Spleen (tissue), 7 donors: ENCODE measurements at regions not wholly inside any gene's neighbourhood (a gene's known extent, or its start where the extent isn't known, plus 50 kb on each side); places are given as distances from the start of the nearest gene placed in this dataset.

Experiments used
- POLR2A ChIP-seq, 3 donors: fragments of 450-650 bp; IDR thresholded peaks; one replicate each; pipeline ENCODE4 v1.5.1; 2017; ENCODE audit warnings: antibody characterized with exemption in 3 of 3, mild to moderate bottlenecking in 1 of 3
- TF ChIP-seq, protein P1 (sequence below), 11 experiments: fragments of 200-600 bp in 7 of 11; fragments of 450-650 bp in 4 of 11; sonication (generic) in 4 of 11; IDR thresholded peaks in 8 of 11; conservative IDR thresholded peaks in 3 of 11; 1 replicate in 7 of 11; 2 replicates in 4 of 11; pipeline versions ENCODE4 v1.4.0 to v1.8.0; 2016 to 2021; ENCODE audit warnings: antibody characterized with exemption in 11 of 11, inconsistent platforms in 4 of 11, mild to moderate bottlenecking in 1 of 11
- donor health status: DM: no; HTN: no; CAD: no; lungs with moderate emphysema.
- donor health status: DM: no; HTN: no; CAD: no.
- donor health status: DM: no; HTN: no; CAD: no.

DNA sequence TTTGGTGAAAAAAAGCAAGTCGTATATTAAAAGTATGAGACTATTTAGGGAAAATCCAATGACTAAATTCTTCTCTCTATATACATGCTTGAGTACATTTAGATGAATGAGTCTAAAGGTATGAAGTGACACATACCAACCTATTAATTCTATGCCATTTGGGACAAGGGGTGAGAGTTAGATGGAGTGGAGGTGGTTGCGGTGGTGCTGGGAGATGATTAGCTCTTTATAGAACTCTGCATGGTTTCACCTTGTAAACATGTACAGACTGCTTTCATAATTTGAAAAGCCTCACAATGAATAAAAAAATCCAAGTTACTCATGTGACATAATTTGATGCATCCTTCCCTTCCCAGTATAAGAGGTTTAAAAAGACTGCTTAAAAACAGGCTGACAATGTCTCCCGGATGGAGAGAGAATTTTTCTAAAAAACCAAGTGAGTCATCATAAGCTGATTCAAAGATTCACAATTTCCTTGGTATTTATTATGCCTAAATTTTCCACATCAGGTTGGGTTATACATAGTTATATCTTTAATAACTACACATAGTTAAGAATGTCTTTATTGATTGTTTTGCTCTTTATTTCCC is 572.8 kb downstream of the REEP3 start:
- TF ChIP-seq, protein P1, sequence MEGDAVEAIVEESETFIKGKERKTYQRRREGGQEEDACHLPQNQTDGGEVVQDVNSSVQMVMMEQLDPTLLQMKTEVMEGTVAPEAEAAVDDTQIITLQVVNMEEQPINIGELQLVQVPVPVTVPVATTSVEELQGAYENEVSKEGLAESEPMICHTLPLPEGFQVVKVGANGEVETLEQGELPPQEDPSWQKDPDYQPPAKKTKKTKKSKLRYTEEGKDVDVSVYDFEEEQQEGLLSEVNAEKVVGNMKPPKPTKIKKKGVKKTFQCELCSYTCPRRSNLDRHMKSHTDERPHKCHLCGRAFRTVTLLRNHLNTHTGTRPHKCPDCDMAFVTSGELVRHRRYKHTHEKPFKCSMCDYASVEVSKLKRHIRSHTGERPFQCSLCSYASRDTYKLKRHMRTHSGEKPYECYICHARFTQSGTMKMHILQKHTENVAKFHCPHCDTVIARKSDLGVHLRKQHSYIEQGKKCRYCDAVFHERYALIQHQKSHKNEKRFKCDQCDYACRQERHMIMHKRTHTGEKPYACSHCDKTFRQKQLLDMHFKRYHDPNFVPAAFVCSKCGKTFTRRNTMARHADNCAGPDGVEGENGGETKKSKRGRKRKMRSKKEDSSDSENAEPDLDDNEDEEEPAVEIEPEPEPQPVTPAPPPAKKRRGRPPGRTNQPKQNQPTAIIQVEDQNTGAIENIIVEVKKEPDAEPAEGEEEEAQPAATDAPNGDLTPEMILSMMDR (IDR thresholded peaks at IDR 0.05 in 8 of 11, conservative IDR thresholded peaks at IDR 0.05 in 3 of 11), result no peak
- no peak for TF ChIP-seq POLR2A (IDR thresholded peaks at IDR 0.05)
